ENCODE measurements at regions not wholly inside any gene's neighbourhood (a gene's known extent, or its start where the extent isn't known, plus 50 kb on each side); places are given as distances from the start of the nearest gene placed in this dataset.

- CTCF ChIA-PET: no interaction called here
- no peaks in the 10 kb centered on the region for H3K9me3 ChIP-seq
- peaks cover 7% of the 10 kb centered on the region for H3K4me1 Mint-ChIP-seq (ENCODE audit: low read depth, unreplicated experiment)
- H3K4me3 ChIP-seq (ENCODE audit: low read depth, low read length): no peak overlapping the region
- no peaks in the 10 kb centered on the region for H3K9me3 Mint-ChIP-seq (ENCODE audit: unreplicated experiment)
- H3K4me1 ChIP-seq: no peaks in the 10 kb centered on the region
- POLR2A ChIA-PET: no interaction called here
- H3K4me3 Mint-ChIP-seq (ENCODE audit: unreplicated experiment): no peak overlapping the region
- BruUV-seq (replicated peaks): no TSS peak
- no peak overlapping the region for H3K27ac Mint-ChIP-seq (ENCODE audit: unreplicated experiment)
- no peaks in the 10 kb centered on the region for H3K27me3 ChIP-seq (replicated peaks; ENCODE audit: control insufficient read depth, insufficient read depth, low read length)
- DNase-seq: no peak
- intact Hi-C loops (cut with micrococcal nuclease; ENCODE audit: unreplicated experiment): no loop called here
- no peaks in the 10 kb centered on the region for H3K36me3 Mint-ChIP-seq (ENCODE audit: insufficient read depth, unreplicated experiment)
- no peaks in the 10 kb centered on the region for H3K27me3 Mint-ChIP-seq (ENCODE audit: insufficient read depth, unreplicated experiment)
- no peaks in the 10 kb centered on the region for H3K36me3 ChIP-seq (ENCODE audit: control insufficient read depth, insufficient read depth, low read length)
- no peak for TF ChIP-seq CTCF (IDR thresholded peaks at IDR 0.05; ENCODE audit: insufficient read depth in 1 of 2, low read depth in 1 of 2, low read length in 1 of 2, severe bottlenecking in 1 of 2, unreplicated experiment in 1 of 2)
Observed at GRCh38 chr3:117128133-117128532, 418.6 kb downstream of the TUSC7 start.

GRCh38 chr3:117128872-117129271 lies 419.3 kb downstream of the TUSC7 start:
- DNase-seq: no peak
- ChIA-PET CTCF (no interaction called here), POLR2A (no interaction called here)
- Histone ChIP-seq H3K4me1 (no peaks in the 10 kb centered on the region), H3K36me3 (ENCODE audit: control insufficient read depth, insufficient read depth, low read length) (no peaks in the 10 kb centered on the region), H3K27me3 (replicated peaks; ENCODE audit: control insufficient read depth, insufficient read depth, low read length) (no peaks in the 10 kb centered on the region), H3K4me3 (ENCODE audit: low read depth, low read length) (no peak overlapping the region), H3K9me3 (no peaks in the 10 kb centered on the region)
- Mint-ChIP-seq H3K4me1 (ENCODE audit: low read depth, unreplicated experiment) (peaks cover 7% of the 10 kb centered on the region), H3K36me3 (ENCODE audit: insufficient read depth, unreplicated experiment) (no peaks in the 10 kb centered on the region), H3K9me3 (ENCODE audit: unreplicated experiment) (no peaks in the 10 kb centered on the region), H3K27me3 (ENCODE audit: insufficient read depth, unreplicated experiment) (no peaks in the 10 kb centered on the region), H3K4me3 (ENCODE audit: unreplicated experiment) (no peak overlapping the region), H3K27ac (ENCODE audit: unreplicated experiment) (no peak overlapping the region)
- intact Hi-C loops (cut with micrococcal nuclease; ENCODE audit: unreplicated experiment): no loop called here
- no TSS peak for BruUV-seq (replicated peaks)
- TF ChIP-seq CTCF (IDR thresholded peaks at IDR 0.05; ENCODE audit: insufficient read depth in 1 of 2, low read depth in 1 of 2, low read length in 1 of 2, severe bottlenecking in 1 of 2, unreplicated experiment in 1 of 2): no peak

GRCh38 chr3:117129516-117129915 lies 419.9 kb downstream of the TUSC7 start:
- POLR2A ChIA-PET: no interaction called here
- no peaks in the 10 kb centered on the region for H3K36me3 ChIP-seq (ENCODE audit: control insufficient read depth, insufficient read depth, low read length)
- no peaks in the 10 kb centered on the region for H3K27me3 Mint-ChIP-seq (ENCODE audit: insufficient read depth, unreplicated experiment)
- no peak for DNase-seq
- peaks cover 7% of the 10 kb centered on the region for H3K4me1 Mint-ChIP-seq (ENCODE audit: low read depth, unreplicated experiment)
- no peak overlapping the region for H3K4me3 Mint-ChIP-seq (ENCODE audit: unreplicated experiment)
- H3K9me3 ChIP-seq: no peaks in the 10 kb centered on the region
- no peaks in the 10 kb centered on the region for H3K9me3 Mint-ChIP-seq (ENCODE audit: unreplicated experiment)
- no peaks in the 10 kb centered on the region for H3K27me3 ChIP-seq (replicated peaks; ENCODE audit: control insufficient read depth, insufficient read depth, low read length)
- H3K4me1 ChIP-seq: no peaks in the 10 kb centered on the region
- H3K27ac Mint-ChIP-seq (ENCODE audit: unreplicated experiment): no peak overlapping the region
- BruUV-seq (replicated peaks): no TSS peak
- CTCF ChIA-PET: no interaction called here
- H3K4me3 ChIP-seq (ENCODE audit: low read depth, low read length): no peak overlapping the region
- no peaks in the 10 kb centered on the region for H3K36me3 Mint-ChIP-seq (ENCODE audit: insufficient read depth, unreplicated experiment)
- TF ChIP-seq CTCF (IDR thresholded peaks at IDR 0.05; ENCODE audit: insufficient read depth in 1 of 2, low read depth in 1 of 2, low read length in 1 of 2, severe bottlenecking in 1 of 2, unreplicated experiment in 1 of 2): no peak
- intact Hi-C loops (cut with micrococcal nuclease; ENCODE audit: unreplicated experiment): no loop called here
